T-helper 1 cell treated with Interleukin-12 subunit alpha and Interleukin-12 subunit beta and Interleukin-4 antibody, amounts not matched to agents 30 μg/mL and 1 μg/mL, for 36 hours (primary cell): ENCODE measurements at regions not wholly inside any gene's neighbourhood (a gene's known extent, or its start where the extent isn't known, plus 50 kb on each side); places are given as distances from the start of the nearest gene placed in this dataset.

Source experiments
- H3K27ac Mint-ChIP-seq: one replicate; pipeline ENCODE4 v1.8.0; 2021; ENCODE audit warnings: mild to moderate bottlenecking, mixed read lengths
- H3K27me3 Mint-ChIP-seq: one replicate; pipeline ENCODE4 v1.8.0; 2021; ENCODE audit warnings: low read depth, mixed read lengths
- H3K36me3 Mint-ChIP-seq: one replicate; pipeline ENCODE4 v1.8.0; 2021; ENCODE audit warnings: low read depth, mixed read lengths
- H3K4me1 Mint-ChIP-seq: one replicate; pipeline ENCODE4 v1.8.0; 2021; ENCODE audit warnings: low read depth, mixed read lengths
- H3K4me3 Mint-ChIP-seq: one replicate; pipeline ENCODE4 v1.8.0; 2021; ENCODE audit warnings: mild to moderate bottlenecking, moderate library complexity, mixed read lengths
- H3K9me3 Mint-ChIP-seq: one replicate; pipeline ENCODE4 v1.8.0; 2021; ENCODE audit warnings: mixed read lengths

DNA sequence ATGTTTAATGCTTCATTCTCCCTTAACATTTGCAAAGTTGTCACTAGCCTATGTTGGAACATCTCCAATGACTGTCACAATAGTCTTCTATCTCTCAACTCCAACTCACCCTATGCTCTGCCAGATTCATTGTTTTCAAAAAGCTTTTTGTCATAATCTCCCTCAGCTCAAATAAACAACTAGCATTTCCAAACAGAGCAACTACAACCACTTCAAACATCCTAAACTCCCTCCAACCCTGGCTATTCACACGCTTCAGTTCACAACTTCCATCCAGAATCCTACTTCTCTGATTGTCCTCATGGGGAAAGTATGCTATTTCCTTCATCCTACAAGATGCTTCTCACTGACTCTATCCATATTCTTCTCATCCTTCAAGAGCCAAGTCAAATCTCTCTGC is 139.2 kb upstream of the VRK2 start:
- Mint-ChIP-seq H3K27me3 (no peaks in the 10 kb centered on the region), H3K4me1 (peaks cover 10% of the 10 kb centered on the region), H3K9me3 (no peaks in the 10 kb centered on the region), H3K27ac (peak overlapping the region; percentile 28), H3K4me3 (no peak overlapping the region), H3K36me3 (no peaks in the 10 kb centered on the region)

DNA sequence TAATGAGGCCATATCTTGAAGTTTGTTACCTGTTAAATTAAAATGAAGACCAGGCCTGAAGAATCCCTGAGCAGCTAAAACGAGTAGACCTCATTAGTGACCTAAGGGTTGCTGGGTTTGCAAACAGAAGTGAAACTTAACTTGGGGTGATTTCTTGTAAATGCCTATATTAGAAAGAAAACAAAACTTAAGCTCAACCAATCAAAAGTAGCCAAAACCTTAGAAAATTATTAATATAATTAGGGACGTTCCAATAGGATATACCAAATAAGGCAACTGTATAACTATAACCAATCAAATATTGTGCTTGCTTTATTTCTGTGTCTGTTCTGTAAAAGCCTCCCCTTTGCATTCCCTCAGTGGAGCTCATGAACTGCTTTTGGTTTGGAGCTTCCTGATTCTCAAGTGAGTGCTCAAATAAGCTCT is 137.9 kb upstream of the VRK2 start:
- Mint-ChIP-seq H3K27ac (peak overlapping the region; percentile 46), H3K4me3 (no peak overlapping the region), H3K4me1 (peaks cover 10% of the 10 kb centered on the region)

DNA sequence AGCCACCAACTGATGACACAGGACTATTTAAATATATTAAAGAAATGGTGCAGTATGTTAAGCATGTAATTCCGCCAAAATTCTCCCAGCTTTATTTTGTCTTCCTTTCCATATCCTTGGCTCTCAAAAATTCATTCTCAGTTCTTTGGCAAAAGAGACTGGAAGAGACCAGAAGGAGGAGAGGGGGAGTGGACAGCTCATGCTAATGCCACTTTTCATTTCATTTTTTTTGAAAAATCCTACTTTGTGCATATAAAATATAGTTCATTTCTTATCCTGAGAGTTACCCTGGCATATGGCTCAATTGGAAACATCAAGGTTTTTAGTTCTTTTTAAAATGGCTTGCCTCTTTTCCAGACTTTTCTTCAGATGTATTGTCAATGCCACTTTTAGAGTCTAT is 128.5 kb upstream of the VRK2 start:
- no peak overlapping the region for H3K4me3 Mint-ChIP-seq
- no peaks in the 10 kb centered on the region for H3K36me3 Mint-ChIP-seq
- H3K27ac Mint-ChIP-seq: no peak overlapping the region
- no peaks in the 10 kb centered on the region for H3K9me3 Mint-ChIP-seq
- H3K4me1 Mint-ChIP-seq: no peaks in the 10 kb centered on the region
- H3K27me3 Mint-ChIP-seq: no peaks in the 10 kb centered on the region

More for the DNA sequence above, 137.9 kb upstream of the VRK2 start:
- H3K36me3 Mint-ChIP-seq: no peaks in the 10 kb centered on the region
- H3K27me3 Mint-ChIP-seq: no peaks in the 10 kb centered on the region
- H3K9me3 Mint-ChIP-seq: no peaks in the 10 kb centered on the region

DNA sequence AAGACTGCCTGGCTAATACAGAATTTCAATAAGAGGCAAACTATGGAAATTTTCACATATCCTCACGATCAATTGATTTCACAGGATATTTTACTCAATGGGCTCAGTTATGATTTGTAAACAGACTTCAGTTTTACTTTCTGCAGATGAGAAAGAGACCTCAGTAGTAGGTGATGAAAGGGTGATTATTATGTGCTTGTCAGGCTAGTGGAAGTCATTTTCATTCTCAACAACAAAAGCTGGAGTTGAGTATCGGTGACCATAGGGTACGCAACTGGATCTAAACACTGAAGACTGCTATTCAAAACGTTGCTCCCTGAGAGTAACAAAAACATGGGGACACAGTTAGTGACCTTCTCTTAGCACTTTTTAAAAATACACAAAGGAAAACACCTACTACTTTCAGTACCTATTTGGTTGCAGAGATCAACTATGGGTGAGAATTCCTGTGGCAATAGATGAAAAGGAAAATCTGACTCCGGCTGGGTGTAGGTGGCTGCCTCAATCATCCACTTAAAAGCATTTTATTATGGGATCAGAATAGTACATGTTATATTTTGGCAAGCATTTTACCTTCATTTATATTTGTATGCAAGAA is 126.2 kb upstream of the VRK2 start:
- no peaks in the 10 kb centered on the region for H3K36me3 Mint-ChIP-seq
- no peaks in the 10 kb centered on the region for H3K4me1 Mint-ChIP-seq
- H3K27ac Mint-ChIP-seq: no peak overlapping the region
- H3K27me3 Mint-ChIP-seq: no peaks in the 10 kb centered on the region
- H3K4me3 Mint-ChIP-seq: no peak overlapping the region
- no peaks in the 10 kb centered on the region for H3K9me3 Mint-ChIP-seq

DNA sequence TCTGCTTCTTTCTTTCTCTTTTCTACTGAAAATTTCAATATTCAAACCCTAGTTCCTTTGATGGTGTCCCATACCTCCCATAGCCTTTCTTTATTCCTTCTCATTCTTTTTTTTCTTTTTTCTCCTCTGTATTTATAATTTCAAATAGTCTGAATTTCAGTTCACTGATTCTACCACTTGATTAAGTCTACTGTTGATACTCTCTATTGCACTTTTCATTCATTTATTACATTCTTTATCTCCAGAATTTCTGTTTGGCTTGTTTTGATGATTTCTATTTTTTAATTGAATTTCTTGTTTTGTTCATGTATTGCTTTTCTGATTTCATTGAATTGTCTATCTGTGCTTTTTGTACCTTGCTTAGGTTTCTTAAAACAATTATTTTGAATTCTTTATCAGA is 111.9 kb upstream of the VRK2 start:
- no peaks in the 10 kb centered on the region for H3K27me3 Mint-ChIP-seq
- H3K36me3 Mint-ChIP-seq: no peaks in the 10 kb centered on the region
- H3K27ac Mint-ChIP-seq: no peak overlapping the region
- no peak overlapping the region for H3K4me3 Mint-ChIP-seq
- no peaks in the 10 kb centered on the region for H3K4me1 Mint-ChIP-seq
- H3K9me3 Mint-ChIP-seq: peaks cover 36% of the 10 kb centered on the region

DNA sequence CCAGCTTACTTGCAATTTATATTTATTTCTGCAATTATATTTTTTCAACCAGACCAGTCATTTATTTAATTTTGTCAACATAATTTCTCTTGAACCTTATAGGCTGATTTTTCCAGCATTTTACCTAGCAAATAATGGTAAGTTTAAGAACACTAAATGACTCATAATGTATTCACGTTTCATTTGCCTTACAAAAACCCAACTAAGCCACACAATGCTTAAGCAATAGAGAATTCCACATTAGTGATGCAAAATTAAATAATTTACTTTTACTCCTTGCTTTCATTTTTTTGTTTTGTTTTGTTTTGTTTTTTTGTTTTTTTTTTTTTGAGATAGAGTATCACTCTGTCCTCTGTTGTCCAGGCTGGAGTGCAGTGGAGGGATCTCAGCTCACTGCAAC is 110.4 kb upstream of the VRK2 start:
- H3K4me3 Mint-ChIP-seq: no peak overlapping the region
- H3K36me3 Mint-ChIP-seq: no peaks in the 10 kb centered on the region
- H3K27me3 Mint-ChIP-seq: no peaks in the 10 kb centered on the region
- no peak overlapping the region for H3K27ac Mint-ChIP-seq
- H3K4me1 Mint-ChIP-seq: no peaks in the 10 kb centered on the region
- H3K9me3 Mint-ChIP-seq: peaks cover 33% of the 10 kb centered on the region

DNA sequence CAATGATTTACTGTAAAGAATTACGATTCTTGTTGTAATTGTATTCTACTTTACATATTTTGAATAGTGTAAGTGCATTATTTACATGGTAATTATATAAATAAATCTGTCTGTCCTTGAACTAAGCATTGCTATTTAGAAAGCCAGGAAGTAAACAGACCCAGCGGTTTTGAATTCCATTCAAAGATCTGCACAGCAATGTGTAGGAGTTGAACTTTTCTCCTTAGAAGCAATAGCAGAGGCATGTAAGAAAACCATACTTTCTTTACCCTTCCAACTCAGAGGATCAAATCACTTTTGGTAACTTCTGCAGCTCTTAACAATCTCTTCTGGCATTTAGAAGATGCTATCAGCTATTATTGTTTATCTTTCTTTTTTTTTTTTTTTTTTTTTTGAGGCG is 109.2 kb upstream of the VRK2 start:
- Mint-ChIP-seq H3K4me3 (no peak overlapping the region), H3K36me3 (no peaks in the 10 kb centered on the region), H3K27ac (no peak overlapping the region), H3K4me1 (no peaks in the 10 kb centered on the region), H3K9me3 (peaks cover 29% of the 10 kb centered on the region), H3K27me3 (no peaks in the 10 kb centered on the region)

DNA sequence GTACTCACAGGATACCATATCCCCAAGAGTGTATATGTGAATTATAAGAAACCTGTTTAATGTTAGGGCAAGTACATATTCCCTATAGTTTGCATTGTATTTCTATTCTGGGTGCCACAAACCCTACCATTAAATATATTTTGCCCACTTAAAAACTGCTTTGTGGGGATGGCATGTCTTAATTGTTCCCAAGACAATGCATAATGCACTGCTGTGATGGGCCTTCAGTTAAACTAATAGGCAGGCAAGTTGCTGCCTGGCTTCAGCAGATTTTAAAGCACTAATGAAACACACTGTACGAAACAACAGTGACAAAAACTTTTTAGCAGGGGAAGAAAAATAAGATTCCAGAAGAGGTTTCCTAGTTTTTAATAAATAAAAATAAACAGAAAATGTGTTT is 104.8 kb upstream of the VRK2 start:
- no peak overlapping the region for H3K4me3 Mint-ChIP-seq
- H3K36me3 Mint-ChIP-seq: no peaks in the 10 kb centered on the region
- no peaks in the 10 kb centered on the region for H3K27me3 Mint-ChIP-seq
- no peak overlapping the region for H3K27ac Mint-ChIP-seq
- H3K9me3 Mint-ChIP-seq: peaks cover 3% of the 10 kb centered on the region
- H3K4me1 Mint-ChIP-seq: no peaks in the 10 kb centered on the region

DNA sequence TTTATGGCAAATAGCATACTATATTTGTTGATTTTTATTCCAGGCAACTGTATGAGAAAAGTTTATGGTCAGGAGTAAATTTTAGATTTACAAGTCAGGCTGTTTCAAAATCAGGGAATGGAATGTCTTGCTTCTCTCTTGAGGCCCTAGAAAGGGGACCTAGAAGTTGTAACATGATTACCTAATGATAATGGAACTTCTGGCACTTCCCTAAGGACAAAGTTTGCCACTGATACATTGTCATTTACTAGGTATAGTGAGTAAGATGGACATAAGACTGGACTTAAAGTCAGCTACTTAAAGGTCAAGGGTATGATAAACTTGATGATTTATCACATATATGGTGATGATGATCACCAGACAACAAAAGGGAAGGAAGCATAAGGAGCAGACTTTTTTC is 103.3 kb upstream of the VRK2 start:
- Mint-ChIP-seq H3K4me1 (no peaks in the 10 kb centered on the region), H3K36me3 (no peaks in the 10 kb centered on the region), H3K4me3 (no peak overlapping the region), H3K27me3 (no peaks in the 10 kb centered on the region), H3K27ac (no peak overlapping the region), H3K9me3 (peaks cover 3% of the 10 kb centered on the region)

DNA sequence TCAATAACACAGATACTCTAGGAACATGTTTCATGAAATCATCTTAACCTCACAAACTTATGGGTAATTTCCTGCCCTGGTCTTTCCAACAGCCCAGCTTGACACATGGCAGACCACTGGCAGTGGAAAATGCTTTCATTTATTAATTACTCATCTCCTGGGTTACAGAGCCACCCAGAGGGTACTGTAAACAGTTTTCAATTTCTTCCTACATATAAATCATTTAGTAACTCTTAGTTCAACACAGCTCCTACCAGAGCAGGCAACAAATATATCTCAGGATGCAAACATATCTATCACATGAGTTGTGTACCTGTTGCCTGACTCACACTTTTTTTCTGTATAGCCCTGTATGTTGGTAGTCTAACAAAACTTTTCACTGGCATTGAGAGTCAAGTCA is 99.2 kb upstream of the VRK2 start:
- Mint-ChIP-seq H3K9me3 (no peaks in the 10 kb centered on the region), H3K27ac (no peak overlapping the region), H3K4me3 (no peak overlapping the region), H3K27me3 (no peaks in the 10 kb centered on the region), H3K36me3 (no peaks in the 10 kb centered on the region), H3K4me1 (no peaks in the 10 kb centered on the region)

DNA sequence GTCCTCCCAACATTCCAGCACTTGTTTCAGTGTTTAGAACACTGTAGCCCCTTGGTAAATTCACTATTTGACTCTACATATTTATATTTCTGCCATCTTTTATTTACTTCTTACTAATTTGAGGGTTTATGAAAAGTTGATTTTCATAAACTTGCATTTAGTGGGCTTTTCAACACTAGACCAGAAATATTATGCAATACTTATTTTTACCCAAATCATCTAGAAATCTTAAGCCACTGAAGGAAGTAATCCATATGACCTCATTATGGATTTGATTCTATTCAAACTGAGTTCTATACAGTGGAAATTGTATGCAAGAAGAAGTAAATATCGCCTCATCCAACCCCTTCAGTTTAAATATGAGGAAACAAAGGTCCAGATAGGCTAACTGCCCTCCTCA is 92.6 kb upstream of the VRK2 start:
- H3K36me3 Mint-ChIP-seq: no peaks in the 10 kb centered on the region

DNA sequence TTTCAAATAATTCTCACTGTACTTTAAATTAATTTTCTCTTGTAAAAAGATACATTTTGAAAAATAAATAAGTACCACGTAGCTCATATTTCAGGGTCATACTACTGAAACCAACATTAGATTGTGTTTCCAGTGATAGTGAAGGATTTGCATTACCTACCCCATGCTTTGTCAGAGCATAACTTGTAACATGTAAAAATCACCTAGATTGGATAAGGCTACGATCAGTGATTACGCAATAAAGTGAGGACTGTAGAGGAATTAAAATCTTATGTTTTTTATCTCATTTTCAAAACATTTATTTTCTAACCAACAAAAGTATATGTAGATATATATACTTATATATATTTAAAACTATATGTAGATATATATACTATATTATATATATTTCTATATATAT is 89.4 kb upstream of the VRK2 start:
- no peaks in the 10 kb centered on the region for H3K36me3 Mint-ChIP-seq
- H3K4me1 Mint-ChIP-seq: no peaks in the 10 kb centered on the region

More for the DNA sequence above, 92.6 kb upstream of the VRK2 start:
- Mint-ChIP-seq H3K4me1 (no peaks in the 10 kb centered on the region), H3K27me3 (no peaks in the 10 kb centered on the region), H3K4me3 (no peak overlapping the region), H3K27ac (no peak overlapping the region), H3K9me3 (no peaks in the 10 kb centered on the region)

DNA sequence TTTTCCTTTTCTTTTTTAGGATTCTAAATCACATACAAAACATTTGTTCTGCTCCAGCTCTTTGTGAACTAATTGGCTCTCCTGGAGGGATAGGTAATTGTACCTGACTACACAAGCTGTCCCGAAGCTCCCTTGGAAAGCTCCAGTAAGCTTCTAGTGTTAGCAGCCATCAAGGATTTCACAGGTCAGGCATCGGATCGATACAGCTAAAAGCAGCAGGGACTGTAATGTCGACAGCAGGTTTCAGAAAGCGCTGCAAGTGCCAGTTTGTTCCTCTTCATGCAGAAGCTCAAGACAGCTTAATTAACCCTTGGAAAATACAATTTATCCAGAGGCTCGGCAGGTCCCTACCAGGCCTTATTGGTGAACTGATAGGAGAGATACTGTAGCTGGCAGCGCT is 87.2 kb upstream of the VRK2 start:
- Mint-ChIP-seq H3K27me3 (no peaks in the 10 kb centered on the region), H3K4me3 (no peak overlapping the region), H3K36me3 (no peaks in the 10 kb centered on the region), H3K9me3 (no peaks in the 10 kb centered on the region), H3K4me1 (no peaks in the 10 kb centered on the region), H3K27ac (no peak overlapping the region)

More for the DNA sequence above, 89.4 kb upstream of the VRK2 start:
- Mint-ChIP-seq H3K9me3 (no peaks in the 10 kb centered on the region), H3K27ac (no peak overlapping the region), H3K27me3 (no peaks in the 10 kb centered on the region), H3K4me3 (no peak overlapping the region)

DNA sequence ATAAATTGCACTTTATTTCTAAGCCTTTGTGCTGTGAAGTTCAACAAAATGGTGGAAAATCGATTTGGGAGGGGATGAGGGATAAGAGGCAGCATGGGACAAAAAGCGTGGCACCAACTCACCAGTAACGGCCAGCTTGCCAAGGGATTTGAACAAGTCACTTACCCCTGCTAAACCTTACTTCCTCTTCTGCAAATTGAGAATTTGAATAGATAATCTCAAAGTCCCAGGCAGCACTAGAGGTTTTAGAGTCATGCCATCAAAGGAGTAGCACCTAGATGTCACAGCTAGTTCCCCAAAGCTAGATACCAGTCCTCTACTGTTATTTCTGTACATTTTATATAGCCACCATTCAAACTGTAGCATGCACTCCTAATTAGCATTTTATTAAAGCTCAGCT is 83.7 kb upstream of the VRK2 start:
- H3K27ac Mint-ChIP-seq: no peak overlapping the region

DNA sequence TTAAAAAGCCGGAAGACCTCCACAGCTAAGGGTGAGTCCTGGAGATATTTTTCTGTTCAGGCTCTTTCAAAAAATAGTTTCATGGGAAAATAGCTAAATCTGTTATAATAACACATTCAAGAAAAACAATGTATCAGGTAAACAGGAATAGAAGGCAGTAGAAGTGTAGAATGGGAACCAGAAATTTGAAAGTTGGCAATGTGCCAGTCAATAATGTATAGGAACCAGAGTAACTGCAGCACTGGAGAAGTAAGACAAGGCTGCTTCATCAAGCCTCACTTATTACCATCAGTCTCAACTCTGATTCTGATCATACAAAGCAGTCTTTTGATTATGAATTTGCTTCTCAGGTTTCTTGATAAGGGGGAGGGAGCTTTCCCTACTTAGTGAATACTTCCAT is 81.4 kb upstream of the VRK2 start:
- H3K27me3 Mint-ChIP-seq: no peaks in the 10 kb centered on the region
- no peaks in the 10 kb centered on the region for H3K9me3 Mint-ChIP-seq
- no peak overlapping the region for H3K27ac Mint-ChIP-seq
- no peaks in the 10 kb centered on the region for H3K4me1 Mint-ChIP-seq
- H3K36me3 Mint-ChIP-seq: no peaks in the 10 kb centered on the region
- H3K4me3 Mint-ChIP-seq: no peak overlapping the region

More for the DNA sequence above, 83.7 kb upstream of the VRK2 start:
- no peaks in the 10 kb centered on the region for H3K4me1 Mint-ChIP-seq
- no peak overlapping the region for H3K4me3 Mint-ChIP-seq
- H3K27me3 Mint-ChIP-seq: no peaks in the 10 kb centered on the region
- H3K36me3 Mint-ChIP-seq: no peaks in the 10 kb centered on the region
- H3K9me3 Mint-ChIP-seq: no peaks in the 10 kb centered on the region

DNA sequence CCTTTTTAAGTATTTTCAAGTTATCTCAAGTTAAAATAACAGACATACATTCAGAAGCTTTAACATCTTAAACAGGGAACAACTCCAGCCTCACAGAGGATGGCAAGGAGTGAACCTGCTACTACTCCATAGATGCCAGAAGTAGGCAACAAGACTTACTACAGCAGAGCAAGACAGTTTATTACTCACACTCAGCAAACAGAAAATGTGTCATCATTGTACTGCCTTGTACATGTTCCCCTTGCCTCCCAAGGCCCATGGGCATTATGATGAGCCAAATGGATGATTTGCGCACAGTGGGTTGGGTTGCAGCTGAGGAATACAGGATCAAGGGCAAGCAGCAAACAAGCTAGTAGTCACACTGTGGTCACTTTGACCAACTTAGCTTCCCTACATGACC is 80.6 kb upstream of the VRK2 start:
- no peaks in the 10 kb centered on the region for H3K36me3 Mint-ChIP-seq
- H3K27me3 Mint-ChIP-seq: peaks cover 3% of the 10 kb centered on the region
- H3K4me1 Mint-ChIP-seq: no peaks in the 10 kb centered on the region
- H3K27ac Mint-ChIP-seq: no peak overlapping the region
- H3K4me3 Mint-ChIP-seq: no peak overlapping the region
- H3K9me3 Mint-ChIP-seq: no peaks in the 10 kb centered on the region
